ENCODE measurements at regions not wholly inside any gene's neighbourhood (a gene's known extent, or its start where the extent isn't known, plus 50 kb on each side); places are given as distances from the start of the nearest gene placed in this dataset.

- Histone ChIP-seq H3K27ac (no peak overlapping the region), H3K4me3 (no peak overlapping the region), H3K36me3 (no peaks in the 10 kb centered on the region), H3K27me3 (no peaks in the 10 kb centered on the region), H3K4me1 (no peaks in the 10 kb centered on the region), H3K9me3 (no peaks in the 10 kb centered on the region)
- TF ChIP-seq CTCF (IDR thresholded peaks at IDR 0.05), result no peak
- no peak for TF ChIP-seq POLR2AphosphoS5 (IDR thresholded peaks at IDR 0.05)
- TF ChIP-seq POLR2A (IDR thresholded peaks at IDR 0.05), result no peak
- no peak for DNase-seq (ENCODE audit: low spot score in 2 of 2)
- intact Hi-C loops (cut with DNase I; ENCODE audit: low total_unique reads), result no loop called here
Measured at GRCh38 chr3:21310161-21310560, 440.8 kb downstream of the ZNF385D start.

- intact Hi-C loops (cut with DNase I; ENCODE audit: low total_unique reads), result loop anchor here (5.0 kb wide), 1 partner anchor 1955 kb away; no protein-coding TSS in a partner anchor
- Histone ChIP-seq H3K27me3 (no peaks in the 10 kb centered on the region), H3K4me3 (no peak overlapping the region), H3K36me3 (no peaks in the 10 kb centered on the region), H3K27ac (no peak overlapping the region), H3K9me3 (no peaks in the 10 kb centered on the region), H3K4me1 (no peaks in the 10 kb centered on the region)
- no peak for TF ChIP-seq POLR2AphosphoS5 (IDR thresholded peaks at IDR 0.05)
- TF ChIP-seq POLR2A (IDR thresholded peaks at IDR 0.05), result no peak
- TF ChIP-seq CTCF (IDR thresholded peaks at IDR 0.05), result no peak
- no peak for DNase-seq (ENCODE audit: low spot score in 2 of 2)
Measured at GRCh38 chr3:21297304-21297703, 453.7 kb downstream of the ZNF385D start.

- DNase-seq (ENCODE audit: low spot score in 2 of 2), result no peak
- no peak overlapping the region for H3K4me3 ChIP-seq
- H3K27me3 ChIP-seq, result no peaks in the 10 kb centered on the region
- H3K9me3 ChIP-seq, result no peaks in the 10 kb centered on the region
- H3K27ac ChIP-seq, result no peak overlapping the region
- H3K4me1 ChIP-seq, result no peaks in the 10 kb centered on the region
- no peak for TF ChIP-seq POLR2AphosphoS5 (IDR thresholded peaks at IDR 0.05)
- TF ChIP-seq CTCF (IDR thresholded peaks at IDR 0.05), result no peak
- no peak for TF ChIP-seq POLR2A (IDR thresholded peaks at IDR 0.05)
- no peaks in the 10 kb centered on the region for H3K36me3 ChIP-seq
- intact Hi-C loops (cut with DNase I; ENCODE audit: low total_unique reads), result loop anchor here (5.0 kb wide), 1 partner anchor 1952 kb away; no protein-coding TSS in a partner anchor
Measured at GRCh38 chr3:21294768-21295167, 456.2 kb downstream of the ZNF385D start.

GRCh38 chr3:21292971-21293370, 458.0 kb downstream of the ZNF385D start:
- Histone ChIP-seq H3K27me3 (no peaks in the 10 kb centered on the region), H3K4me1 (no peaks in the 10 kb centered on the region), H3K36me3 (no peaks in the 10 kb centered on the region), H3K4me3 (no peak overlapping the region), H3K27ac (no peak overlapping the region), H3K9me3 (no peaks in the 10 kb centered on the region)
- intact Hi-C loops (cut with DNase I; ENCODE audit: low total_unique reads), result no loop called here
- DNase-seq (ENCODE audit: low spot score in 2 of 2), result no peak
- TF ChIP-seq POLR2A (IDR thresholded peaks at IDR 0.05), result no peak
- no peak for TF ChIP-seq POLR2AphosphoS5 (IDR thresholded peaks at IDR 0.05)
- TF ChIP-seq CTCF (IDR thresholded peaks at IDR 0.05), result no peak

- no peaks in the 10 kb centered on the region for H3K4me1 ChIP-seq
- TF ChIP-seq CTCF (IDR thresholded peaks at IDR 0.05), result peak in 1 of 3 donors; percentile 31
- TF ChIP-seq POLR2A (IDR thresholded peaks at IDR 0.05), result no peak
- DNase-seq (ENCODE audit: low spot score in 2 of 2), result no peak
- H3K27me3 ChIP-seq, result no peaks in the 10 kb centered on the region
- H3K36me3 ChIP-seq, result no peaks in the 10 kb centered on the region
- H3K4me3 ChIP-seq, result no peak overlapping the region
- H3K9me3 ChIP-seq, result no peaks in the 10 kb centered on the region
- no peak overlapping the region for H3K27ac ChIP-seq
- intact Hi-C loops (cut with DNase I; ENCODE audit: low total_unique reads), result no loop called here
Measured at GRCh38 chr3:21290557-21290956, 460.5 kb downstream of the ZNF385D start.
